Iris pigment epithelial cell (primary cell): ENCODE measurements at regions not wholly inside any gene's neighbourhood (a gene's known extent, or its start where the extent isn't known, plus 50 kb on each side); places are given as distances from the start of the nearest gene placed in this dataset.

ENCODE experiments used
- DNase-seq: peaks from one replicate; pipeline ENCODE4 v3.0.0-alpha.2; 2011; ENCODE audit warnings: low read depth

GRCh38 chr14:94885481-94886155 lies 115.7 kb upstream of the GSC start:
- no peak for DNase-seq

GRCh38 chr14:94884616-94885230 lies 114.8 kb upstream of the GSC start:
- DNase-seq = no peak

GRCh38 chr14:94882401-94882800 lies 112.5 kb upstream of the GSC start:
- DNase-seq = no peak

GRCh38 chr14:94880876-94881275 lies 111.0 kb upstream of the GSC start:
- DNase-seq = no peak

- DNase-seq = no peak
These were observed 110.2 kb upstream of the GSC start for GRCh38 chr14:94880106-94880505.

- DNase-seq = no peak
These were observed 109.6 kb upstream of the GSC start for GRCh38 chr14:94879537-94879936.

GRCh38 chr14:94876306-94876705 lies 106.4 kb upstream of the GSC start:
- DNase-seq = no peak

GRCh38 chr14:94875256-94875655 lies 105.3 kb upstream of the GSC start:
- no peak for DNase-seq

GRCh38 chr14:94868772-94869072 lies 98.8 kb upstream of the GSC start:
- no peak for DNase-seq

GRCh38 chr14:94867946-94868771 lies 98.2 kb upstream of the GSC start:
- DNase-seq = no peak

GRCh38 chr14:94867209-94867608 lies 97.3 kb upstream of the GSC start:
- no peak for DNase-seq

GRCh38 chr14:94864387-94865195 lies 94.7 kb upstream of the GSC start:
- DNase-seq = no peak

- DNase-seq = no peak
These were observed 93.5 kb upstream of the GSC start for GRCh38 chr14:94863366-94863765.

- no peak for DNase-seq
These were observed 88.0 kb upstream of the GSC start for GRCh38 chr14:94857950-94858349.

- no peak for DNase-seq
These were observed 84.0 kb upstream of the GSC start for GRCh38 chr14:94853920-94854319.

- no peak for DNase-seq
These were observed 80.6 kb upstream of the GSC start for GRCh38 chr14:94850309-94851211.

GRCh38 chr14:94844593-94845152 lies 74.8 kb upstream of the GSC start:
- no peak for DNase-seq

GRCh38 chr14:94840467-94840866 lies 70.6 kb upstream of the GSC start:
- DNase-seq = no peak

GRCh38 chr14:94839348-94839747 lies 69.4 kb upstream of the GSC start:
- no peak for DNase-seq

GRCh38 chr14:94836849-94837248 lies 66.9 kb upstream of the GSC start:
- DNase-seq = no peak

GRCh38 chr14:94833633-94834032 lies 63.7 kb upstream of the GSC start:
- no peak for DNase-seq
